ENCODE measurements at regions not wholly inside any gene's neighbourhood (a gene's known extent, or its start where the extent isn't known, plus 50 kb on each side); places are given as distances from the start of the nearest gene placed in this dataset.
"Not testable (repeated sequence)": the region's sequence is repeated elsewhere in the genome, so short reads cannot be mapped to it uniquely, and the experiment has no call there.

GRCh38 chr5:163706053-163706771, 200.8 kb downstream of the MAT2B start:
- no peak for DNase-seq

GRCh38 chr5:163712011-163712410, 206.6 kb downstream of the MAT2B start:
- no peak for DNase-seq

- DNase-seq: no peak
These were observed 212.9 kb downstream of the MAT2B start for GRCh38 chr5:163718272-163718671.

- DNase-seq: no peak
These were observed 218.9 kb downstream of the MAT2B start for GRCh38 chr5:163724305-163724704.

- no peak for DNase-seq
These were observed 221.6 kb downstream of the MAT2B start for GRCh38 chr5:163727028-163727427.

GRCh38 chr5:163730206-163730756, 224.9 kb downstream of the MAT2B start:
- no peak for DNase-seq

- no peak for DNase-seq
These were observed 225.8 kb downstream of the MAT2B start for GRCh38 chr5:163731256-163731655.

GRCh38 chr5:163735069-163735468, 229.7 kb downstream of the MAT2B start:
- no peak for DNase-seq

GRCh38 chr5:163747586-163747985, 242.2 kb downstream of the MAT2B start:
- no peak for DNase-seq

- no peak for DNase-seq
These were observed 243.5 kb downstream of the MAT2B start for GRCh38 chr5:163748934-163749333.

GRCh38 chr5:163750415-163750814, 245.0 kb downstream of the MAT2B start:
- not testable (repeated sequence) for DNase-seq

- no peak for DNase-seq
These were observed 250.1 kb downstream of the MAT2B start for GRCh38 chr5:163755505-163755904.

- no peak for DNase-seq
These were observed 250.8 kb downstream of the MAT2B start for GRCh38 chr5:163756170-163756569.

- DNase-seq: no peak
These were observed 251.9 kb downstream of the MAT2B start for GRCh38 chr5:163757344-163757743.

GRCh38 chr5:163758283-163758711, 252.9 kb downstream of the MAT2B start:
- no peak for DNase-seq

- DNase-seq: no peak
These were observed 253.7 kb downstream of the MAT2B start for GRCh38 chr5:163759000-163759704.

- no peak for DNase-seq
These were observed 255.1 kb downstream of the MAT2B start for GRCh38 chr5:163760498-163760897.

GRCh38 chr5:163766936-163767670, 261.7 kb downstream of the MAT2B start:
- no peak for DNase-seq

GRCh38 chr5:163770625-163771024, 265.2 kb downstream of the MAT2B start:
- no peak for DNase-seq

- DNase-seq: no peak
These were observed 266.8 kb downstream of the MAT2B start for GRCh38 chr5:163772241-163772640.

GRCh38 chr5:163772644-163773043, 267.2 kb downstream of the MAT2B start:
- DNase-seq: no peak

- no peak for DNase-seq
These were observed 267.8 kb downstream of the MAT2B start for GRCh38 chr5:163773226-163773625.

GRCh38 chr5:163789870-163790269, 284.5 kb downstream of the MAT2B start:
- DNase-seq: no peak
